G401.6 (cell line): ENCODE measurements at regions not wholly inside any gene's neighbourhood (a gene's known extent, or its start where the extent isn't known, plus 50 kb on each side); places are given as distances from the start of the nearest gene placed in this dataset.
A peak's percentile ranks its signal among the peaks of the same experiment; 100 is the strongest.
"Not testable (repeated sequence)": the region's sequence is repeated elsewhere in the genome, so short reads cannot be mapped to it uniquely, and the experiment has no call there.

Experiments used
- FAIRE-seq: peaks from 2 replicates; lab custom pipeline; 2012; peaks lifted over from hg19 to GRCh38; lab: Jason Lieb, UNC

DNA sequence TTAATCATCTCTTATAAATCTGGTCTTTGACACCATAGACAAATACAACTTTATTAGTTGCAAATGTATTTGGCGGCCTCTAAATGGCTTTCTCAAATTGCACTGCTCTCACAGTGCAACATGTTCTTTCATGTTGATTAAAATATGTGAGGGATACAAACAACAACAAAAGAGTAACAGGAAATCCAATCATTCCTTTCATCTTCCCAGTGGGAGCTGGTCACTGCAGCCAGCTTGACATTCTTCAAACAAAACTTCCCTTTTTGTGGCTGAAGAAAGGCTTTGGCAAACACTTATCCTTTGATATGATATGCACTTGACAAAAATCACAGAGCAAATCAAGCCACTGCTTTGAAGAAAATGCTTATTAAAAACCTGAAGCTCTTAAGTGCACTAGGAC lies 973.6 kb downstream of the EPHA3 start:
- no peak for FAIRE-seq

DNA sequence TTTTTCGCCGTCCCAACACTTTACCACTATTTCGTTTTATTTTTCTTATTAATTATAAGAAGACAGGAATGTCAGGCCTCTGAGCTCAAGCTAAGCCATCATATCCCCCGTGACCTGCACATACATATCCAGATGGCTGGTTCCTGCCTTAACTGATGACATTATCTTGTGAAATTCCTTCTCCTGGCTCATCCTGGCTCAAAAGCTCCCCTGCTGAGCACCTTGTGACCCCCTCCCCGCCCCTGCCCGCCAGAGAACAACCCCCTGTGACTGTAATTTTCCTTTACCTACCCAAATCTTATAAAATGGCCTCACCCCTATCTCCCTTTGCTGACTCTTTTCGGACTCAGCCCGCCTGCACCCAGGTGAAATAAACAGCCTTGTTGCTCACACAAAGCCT lies 978.9 kb downstream of the EPHA3 start:
- FAIRE-seq, result not testable (repeated sequence)

DNA sequence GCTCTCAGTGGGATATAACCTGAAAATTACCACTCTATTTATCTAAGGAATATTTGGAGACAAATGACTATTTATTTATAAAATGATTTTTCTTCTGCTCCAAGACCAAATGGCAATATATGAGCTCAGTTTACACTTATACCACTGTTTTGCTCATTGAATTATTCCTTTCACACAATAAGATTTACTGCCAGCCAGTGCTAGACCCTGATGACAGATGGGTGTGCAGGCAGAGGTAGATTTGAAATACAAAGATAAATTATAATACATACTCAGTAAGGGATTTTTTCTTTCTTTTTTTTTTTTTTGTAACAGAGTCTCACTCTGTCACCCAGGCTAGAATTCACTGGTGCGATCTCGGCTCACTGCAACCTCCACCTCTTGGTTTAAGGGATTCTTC lies 980.3 kb downstream of the EPHA3 start:
- FAIRE-seq, result no peak

DNA sequence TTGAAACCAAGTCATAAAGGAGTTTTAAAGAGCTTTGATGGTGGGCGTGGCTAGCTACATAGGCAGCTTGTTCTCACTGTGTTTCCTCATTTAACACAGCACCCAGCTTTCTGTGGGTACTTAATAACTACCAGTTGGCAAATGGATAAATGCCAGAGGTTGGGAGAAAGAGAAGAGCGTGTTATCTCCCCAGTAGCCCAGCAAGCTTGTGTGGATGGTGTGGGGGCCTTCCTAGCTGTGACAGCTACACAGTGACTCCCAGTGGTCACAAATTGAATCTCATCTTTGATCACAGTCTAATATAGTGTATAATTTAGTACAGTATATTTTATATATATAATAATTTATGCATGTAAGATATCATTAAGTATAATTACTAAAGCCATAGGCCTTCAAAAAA lies 984.1 kb downstream of the EPHA3 start:
- no peak for FAIRE-seq

DNA sequence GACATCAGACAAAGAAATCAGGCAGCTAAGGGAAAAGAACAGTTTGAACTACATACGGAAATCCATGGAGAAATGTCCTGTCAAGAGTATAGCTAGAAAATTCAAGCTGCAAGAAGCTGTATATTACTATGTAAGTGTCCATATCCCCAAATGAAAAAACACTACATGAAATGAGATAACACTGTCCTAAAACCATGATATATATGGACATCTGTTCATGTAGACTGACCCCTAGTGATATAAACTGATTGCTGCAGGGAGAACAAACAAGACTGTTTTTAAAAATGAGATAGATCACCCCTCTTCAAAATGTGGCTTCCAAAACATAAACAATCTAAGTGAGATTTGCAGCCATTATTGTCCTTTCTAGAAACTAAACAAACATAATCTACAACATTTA lies 985.6 kb downstream of the EPHA3 start:
- FAIRE-seq, result no peak

DNA sequence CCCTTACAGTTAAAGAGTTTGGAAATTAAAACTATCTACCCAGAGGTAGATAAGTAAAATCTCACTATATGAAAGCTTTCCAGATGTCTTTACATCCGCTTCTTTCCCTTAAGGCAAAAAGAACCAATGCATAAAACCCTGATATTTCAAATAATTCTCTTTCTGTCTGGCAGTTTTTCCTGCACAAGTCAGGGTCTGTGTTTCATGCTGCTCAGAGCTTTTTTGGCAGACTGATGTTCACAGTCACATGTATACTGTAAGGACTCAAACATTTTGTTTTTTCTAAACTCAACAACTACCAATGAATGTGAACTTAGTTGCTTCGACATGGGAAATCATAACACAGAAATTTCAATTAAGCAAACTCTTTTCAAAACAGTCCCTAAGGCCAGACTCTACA lies 988.4 kb downstream of the EPHA3 start:
- FAIRE-seq, result no peak

DNA sequence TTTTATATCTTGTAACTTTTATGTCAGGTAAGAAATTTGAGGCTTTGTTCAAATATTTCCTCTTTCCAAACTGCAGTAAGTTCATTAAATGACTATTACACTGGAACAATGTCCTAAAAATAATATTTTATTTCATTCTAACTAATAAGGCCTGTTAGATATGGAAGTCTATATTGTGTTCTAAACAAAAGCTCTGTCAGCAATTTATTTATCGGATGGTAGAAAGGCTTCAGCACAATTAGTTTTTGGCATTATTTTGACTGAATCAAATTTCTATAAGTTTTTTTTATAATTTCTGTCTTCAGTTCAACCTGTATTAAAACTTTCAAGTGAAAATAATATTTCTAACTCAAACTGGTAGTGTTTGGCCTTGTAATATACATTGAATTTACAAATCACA lies 992.1 kb downstream of the EPHA3 start:
- no peak for FAIRE-seq

DNA sequence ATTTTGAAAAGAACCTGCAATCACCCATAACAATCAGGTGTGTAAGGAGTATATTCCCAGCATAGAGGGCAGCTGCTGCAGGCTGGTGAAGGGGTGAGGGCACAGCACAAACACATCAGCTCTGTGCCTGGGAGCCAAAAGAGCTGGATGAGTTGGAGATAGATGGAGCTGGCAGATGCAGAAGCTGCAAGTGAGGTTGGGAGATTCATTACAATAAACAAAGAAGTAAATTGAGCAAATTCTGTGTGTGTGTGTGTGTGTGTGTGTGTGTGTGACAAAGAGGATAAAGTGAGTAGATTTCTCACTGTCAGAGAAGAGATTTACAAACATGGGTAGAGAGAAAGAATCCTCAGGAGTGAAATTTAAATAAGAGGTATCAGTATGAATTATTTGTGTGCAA lies 994.7 kb downstream of the EPHA3 start:
- no peak for FAIRE-seq

DNA sequence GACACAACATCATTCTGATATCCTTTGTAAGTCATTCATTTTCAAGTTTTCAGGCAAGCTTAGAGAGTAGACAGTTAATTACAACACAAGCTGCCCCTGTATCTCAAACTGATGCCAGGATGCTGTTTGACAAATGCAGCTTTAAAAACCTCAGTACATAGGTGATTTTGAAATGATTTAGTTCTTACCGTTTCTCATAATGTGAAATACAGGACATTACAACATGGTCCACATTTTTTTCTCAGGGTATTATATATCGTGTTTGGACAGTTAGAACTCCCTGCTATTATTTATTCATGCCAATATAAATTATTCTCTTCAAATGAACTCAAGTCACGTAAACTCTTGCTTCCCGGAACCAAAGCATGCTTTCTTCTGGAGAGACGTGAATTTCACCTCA lies 1013.9 kb downstream of the EPHA3 start:
- FAIRE-seq, result no peak

DNA sequence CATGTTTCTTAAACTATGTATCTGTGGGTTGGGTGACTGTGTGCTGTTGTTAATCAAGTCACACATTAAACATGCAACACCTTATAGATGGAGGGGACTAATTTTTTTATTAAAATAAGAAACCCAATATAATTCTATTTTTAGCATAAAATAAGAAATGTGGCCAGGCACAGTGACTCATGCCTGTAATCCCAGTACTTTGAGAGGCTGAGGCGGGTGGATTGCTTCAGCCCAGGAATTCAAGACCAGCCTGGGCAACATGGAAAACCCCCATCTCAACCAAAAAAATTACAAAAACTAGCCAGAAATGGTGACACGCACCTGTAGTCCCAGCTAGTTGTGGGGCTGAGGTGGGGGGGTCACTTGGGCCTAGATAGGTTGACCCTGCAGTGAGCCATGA lies 1021.0 kb downstream of the EPHA3 start:
- no peak for FAIRE-seq

DNA sequence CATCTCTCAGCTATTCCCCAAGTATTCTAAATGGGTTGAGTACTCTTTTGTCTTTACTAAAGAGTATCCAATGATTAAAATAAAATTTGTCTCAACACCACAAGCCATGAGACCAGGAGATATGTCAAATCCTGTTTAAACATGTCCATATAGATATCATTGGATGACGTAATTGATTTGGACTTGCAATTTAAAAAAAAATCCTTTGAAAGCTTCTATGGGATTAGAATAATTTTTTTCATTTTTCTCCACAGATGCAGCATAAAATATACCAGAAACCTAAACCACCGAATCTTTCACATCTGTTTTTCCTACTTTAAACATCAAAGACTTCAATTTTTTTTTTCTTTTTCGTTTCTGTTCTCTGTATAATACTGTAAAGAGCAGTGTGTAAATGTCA lies 1022.3 kb downstream of the EPHA3 start:
- FAIRE-seq, result no peak

DNA sequence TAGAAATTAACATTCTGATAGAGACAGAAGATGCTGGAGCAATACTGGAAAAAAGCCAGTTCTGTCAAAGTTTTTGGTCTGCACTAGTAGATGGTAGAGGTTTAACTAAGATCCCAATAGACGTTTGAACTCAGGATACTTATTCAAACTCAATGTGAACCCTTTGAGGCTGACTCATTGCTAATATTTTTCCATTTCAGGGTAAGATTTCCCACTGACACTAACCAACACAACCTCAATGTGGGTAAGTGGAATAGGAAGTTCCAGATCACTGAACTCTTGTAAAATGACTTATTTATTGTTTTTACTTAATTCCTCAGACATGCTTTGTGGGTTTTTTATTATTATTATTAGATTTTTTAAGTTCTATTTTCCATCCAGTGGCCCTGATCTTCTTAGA lies 1024.8 kb downstream of the EPHA3 start:
- FAIRE-seq, result no peak

DNA sequence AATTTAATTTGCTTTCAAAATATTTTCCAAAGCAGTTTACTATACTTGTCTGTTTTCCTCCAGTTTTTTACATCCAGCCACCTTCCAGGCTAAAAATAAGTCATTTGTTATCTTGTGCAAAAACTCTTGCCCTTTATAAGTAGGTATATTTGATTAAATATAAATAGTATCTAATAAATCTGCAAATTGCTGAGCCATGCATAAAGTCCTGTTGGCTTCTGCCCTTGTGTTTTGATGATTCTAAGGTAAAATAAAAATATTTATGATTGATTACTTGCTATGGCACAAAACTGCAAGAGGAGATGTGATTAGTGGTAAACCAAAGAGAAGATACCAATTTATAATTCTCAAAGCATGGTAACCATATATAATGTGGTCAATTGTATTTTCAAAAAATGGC lies 1026.7 kb downstream of the EPHA3 start:
- no peak for FAIRE-seq

DNA sequence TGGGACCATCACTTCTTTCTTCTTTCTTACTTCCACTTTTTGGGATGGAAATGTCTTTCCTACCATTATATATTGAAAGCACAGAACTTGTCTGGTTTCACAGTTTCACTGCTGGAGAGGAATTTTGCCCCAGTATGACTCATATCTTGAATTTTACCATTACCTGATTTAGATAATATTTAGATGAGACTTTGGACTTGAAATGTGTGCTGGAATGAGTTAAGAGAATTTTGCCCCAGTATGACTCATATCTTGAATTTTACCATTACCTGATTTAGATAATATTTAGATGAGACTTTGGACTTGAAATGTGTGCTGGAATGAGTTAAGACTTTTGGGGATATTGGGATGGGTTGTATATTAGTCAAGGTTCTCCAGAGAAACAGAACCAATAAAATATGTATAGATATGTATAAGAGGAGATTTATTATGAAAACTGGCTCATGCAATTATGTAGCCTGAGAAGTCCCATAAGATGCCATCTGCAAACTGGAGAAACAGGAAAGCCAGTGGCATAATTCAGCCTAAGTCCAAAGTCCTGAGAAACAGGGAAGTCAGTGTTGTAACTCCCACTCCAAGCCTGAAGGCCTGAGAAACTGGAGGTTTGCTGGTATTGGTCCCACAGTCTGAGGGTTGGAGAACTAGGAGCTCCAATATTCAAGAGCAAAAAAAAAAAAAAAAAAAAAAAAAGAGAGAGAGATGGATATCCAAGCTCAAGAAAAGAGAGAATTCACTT lies 1029.2 kb downstream of the EPHA3 start:
- FAIRE-seq, result no peak

DNA sequence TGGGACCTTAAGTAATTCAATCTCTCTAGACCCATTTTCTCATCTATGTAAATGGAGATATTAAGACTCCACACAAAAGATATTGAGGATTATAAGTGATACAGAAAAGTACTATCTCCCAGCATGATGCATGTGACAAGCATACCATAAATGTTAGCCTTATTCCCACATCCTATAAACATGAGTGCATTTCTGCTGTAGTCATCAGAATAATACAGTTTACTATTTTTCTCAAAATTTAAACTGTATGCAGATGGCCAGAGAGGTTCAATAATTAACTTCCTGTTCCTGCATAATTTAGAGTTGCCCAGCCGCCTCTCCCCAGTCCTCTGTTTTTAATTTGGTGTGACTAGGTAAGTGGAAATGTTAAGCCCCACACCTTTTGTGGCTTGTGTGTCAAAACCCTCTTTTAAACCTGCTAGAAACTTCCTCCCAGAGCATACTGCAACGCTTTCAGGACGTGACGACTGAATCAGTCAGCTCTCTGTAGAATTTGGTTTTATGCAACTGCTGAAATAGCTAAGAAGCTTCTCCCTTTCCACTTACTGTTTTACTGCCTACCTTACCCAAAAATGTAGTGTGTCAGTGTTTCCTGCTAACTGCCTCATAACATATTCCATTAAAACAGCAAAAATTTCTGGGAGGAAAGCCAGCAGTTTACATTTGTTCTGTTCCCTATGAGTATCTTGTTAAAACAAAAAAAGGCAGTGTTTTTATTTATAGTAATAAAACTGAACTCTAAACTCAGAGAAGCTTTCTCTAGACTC lies 1037.9 kb downstream of the EPHA3 start:
- no peak for FAIRE-seq

DNA sequence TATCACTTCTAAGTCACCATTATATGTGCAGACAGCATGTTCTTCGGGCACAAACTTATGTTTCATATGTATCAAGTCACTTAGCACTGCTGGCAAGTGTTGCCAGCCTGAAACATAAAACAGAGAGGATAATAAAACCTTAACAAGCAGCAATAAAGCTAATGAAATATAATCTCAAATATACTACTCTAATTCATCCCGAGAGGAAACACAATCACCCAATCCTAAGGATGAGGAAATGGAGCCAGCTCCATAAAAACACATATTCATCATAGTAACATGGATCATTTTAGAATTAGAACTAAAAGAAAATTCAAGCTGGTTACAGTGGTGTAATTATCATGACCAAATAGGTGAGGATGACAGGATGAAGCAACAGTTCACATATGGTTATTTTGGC lies 1072.7 kb downstream of the EPHA3 start:
- FAIRE-seq, result no peak

DNA sequence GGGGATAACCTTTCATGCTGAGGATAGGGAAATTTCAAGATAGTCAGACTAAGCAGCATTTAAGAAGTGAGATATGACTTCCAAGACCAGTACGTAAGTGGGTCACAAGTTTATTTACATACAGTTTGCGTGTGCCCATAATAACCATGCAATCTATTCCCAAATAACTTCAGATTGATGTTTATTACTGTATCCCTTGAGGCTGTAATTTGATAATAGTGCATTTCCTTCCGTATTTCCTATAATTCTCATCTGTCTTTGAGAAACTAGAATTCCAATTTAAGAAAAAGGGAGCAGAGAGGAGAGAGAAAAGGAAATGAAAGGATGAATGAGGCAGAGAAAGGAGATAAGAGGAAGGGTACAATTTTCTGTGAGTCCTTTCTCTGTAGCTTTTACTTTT lies 1073.1 kb downstream of the EPHA3 start:
- FAIRE-seq, result no peak

DNA sequence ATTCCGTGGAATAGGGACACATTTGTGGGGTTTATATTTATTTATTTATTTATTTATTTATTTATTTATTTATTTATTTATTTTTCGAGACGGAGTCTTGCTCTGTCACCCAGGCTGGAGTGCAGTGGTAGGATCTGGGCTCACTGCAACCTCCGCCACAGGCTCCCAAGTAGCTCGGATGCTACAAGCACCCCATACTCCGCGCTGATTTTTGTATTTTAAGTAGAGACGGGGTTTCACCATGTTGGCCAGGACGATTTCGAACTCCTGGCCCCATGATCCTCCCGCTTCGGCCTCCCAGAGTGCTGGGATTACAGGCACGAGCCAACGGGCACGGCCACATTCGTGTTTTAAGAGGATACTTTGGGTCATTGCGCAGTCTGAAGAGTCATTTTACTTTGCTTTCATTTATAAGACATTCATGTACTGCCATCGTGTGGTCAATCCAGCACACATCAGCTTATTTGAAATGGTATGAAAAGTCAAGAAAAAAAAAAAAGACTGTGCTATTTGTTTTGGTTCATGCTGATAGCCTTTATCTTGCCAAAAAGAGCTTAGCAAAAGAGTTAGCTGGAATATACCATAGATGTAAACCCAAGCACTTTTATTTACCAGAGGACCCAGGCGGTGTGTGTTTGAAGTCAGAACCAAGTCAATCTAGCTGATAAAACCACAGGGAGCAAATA lies 1075.0 kb downstream of the EPHA3 start:
- FAIRE-seq, result peak; percentile 96

DNA sequence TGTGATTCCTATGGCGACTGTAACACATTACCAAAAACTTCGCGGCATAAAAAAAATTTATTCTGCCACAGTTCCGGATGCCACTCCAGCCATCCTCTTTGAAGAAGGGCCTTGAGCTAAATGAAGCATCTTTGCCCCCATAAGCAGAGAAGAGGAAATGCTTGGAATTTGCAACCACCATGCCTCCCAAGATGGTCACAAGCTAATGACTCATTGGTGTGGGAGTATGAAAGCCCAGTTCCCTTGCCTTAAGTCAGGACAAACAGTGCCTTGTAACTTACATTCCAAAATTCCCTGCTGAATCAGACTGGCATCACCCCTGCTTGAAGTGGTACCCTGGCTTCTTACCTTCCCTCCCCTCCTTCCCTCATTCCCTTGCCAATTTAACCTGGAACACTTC lies 1077.4 kb downstream of the EPHA3 start:
- no peak for FAIRE-seq

DNA sequence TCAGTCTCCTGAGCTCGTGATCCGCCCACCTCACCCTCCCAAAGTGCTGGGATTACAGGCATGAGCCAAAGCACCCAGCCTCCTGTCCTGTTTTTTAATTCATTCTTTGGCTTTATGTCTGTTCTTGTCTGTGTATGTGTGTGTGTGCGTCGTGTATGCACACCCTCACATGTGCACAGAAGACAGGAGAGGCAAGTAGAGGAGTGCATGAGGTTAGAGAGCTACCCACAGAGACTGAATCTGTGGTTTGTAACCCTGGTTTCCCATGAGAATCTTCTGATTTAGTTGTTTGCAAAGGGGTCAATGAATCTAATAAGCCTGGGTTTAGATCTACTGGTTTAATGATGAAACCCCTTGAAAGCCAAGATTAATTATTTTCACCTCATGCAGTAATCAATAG lies 1090.0 kb downstream of the EPHA3 start:
- FAIRE-seq, result not testable (repeated sequence)

DNA sequence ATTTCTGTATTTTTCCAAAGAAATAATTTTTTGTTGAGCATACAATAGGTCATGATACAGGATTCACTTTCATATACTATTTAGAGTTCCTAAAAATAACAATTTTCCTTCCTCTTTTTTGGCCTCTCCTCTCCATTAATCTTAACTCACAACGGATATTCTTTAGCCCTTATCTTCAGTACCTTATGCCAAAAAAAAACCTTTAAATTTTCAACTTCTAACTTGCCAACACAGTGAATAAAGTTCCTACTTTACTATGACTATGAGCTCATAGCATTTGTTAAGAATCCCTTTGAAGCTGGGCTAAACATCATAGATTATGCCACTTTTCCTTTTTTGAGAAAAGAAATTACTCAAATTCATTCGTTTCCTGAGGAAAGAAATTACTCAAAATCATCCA lies 1095.5 kb downstream of the EPHA3 start:
- not testable (repeated sequence) for FAIRE-seq

DNA sequence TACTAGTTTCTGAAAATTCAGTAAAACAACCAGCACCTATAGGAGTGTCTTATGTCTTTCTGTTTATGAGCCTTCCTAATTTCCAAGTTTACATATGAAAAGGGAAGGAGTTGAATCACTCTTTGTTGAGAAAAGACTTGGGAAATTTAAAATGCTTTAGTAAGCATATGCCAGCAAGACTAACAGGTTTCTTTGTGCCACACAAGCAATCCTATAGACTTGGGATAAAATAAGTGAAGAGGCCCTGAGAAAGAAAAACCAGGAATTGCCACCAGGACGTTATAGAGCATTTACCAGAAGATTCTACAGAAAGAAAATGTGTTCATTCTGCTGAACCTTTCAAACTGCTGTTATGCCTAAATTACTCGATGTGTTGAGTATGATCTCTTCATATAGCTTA lies 1099.1 kb downstream of the EPHA3 start:
- not testable (repeated sequence) for FAIRE-seq

DNA sequence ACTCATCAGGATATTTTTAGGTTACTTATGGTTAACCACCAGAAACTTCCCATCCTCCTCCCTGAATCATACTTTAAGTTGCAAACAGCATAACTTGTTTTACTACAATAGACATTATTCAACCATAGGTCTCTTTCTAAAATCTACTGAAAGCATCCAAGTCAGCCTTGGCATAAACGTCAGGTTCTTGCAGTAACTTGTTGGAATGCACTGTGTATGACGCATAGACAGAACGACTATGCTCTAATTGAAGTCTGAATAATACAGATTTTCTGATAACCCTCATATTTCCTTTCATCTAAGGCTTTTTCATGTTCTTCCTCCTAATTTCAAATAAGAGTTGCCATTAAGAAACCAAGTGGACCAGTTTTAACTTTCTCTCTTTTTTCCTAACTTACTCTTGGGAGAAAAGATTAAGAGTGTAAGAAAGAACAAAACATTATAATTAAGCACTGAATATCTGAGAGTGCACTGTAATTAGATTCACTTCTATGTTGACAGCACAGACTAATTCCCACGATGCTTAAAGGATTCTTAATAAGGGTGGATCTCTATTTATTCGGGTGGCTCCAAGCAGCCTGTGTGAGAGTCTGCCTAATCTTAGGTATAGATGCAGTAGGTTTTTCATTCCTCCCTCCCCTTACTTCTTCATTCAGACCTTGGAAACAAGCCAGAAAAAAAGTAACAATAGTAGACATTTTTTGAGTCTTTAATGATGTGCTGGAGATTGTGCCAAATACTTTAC lies 1100.1 kb downstream of the EPHA3 start:
- FAIRE-seq, result not testable (repeated sequence)
